ENCODE measurements at regions not wholly inside any gene's neighbourhood (a gene's known extent, or its start where the extent isn't known, plus 50 kb on each side); places are given as distances from the start of the nearest gene placed in this dataset.

DNA sequence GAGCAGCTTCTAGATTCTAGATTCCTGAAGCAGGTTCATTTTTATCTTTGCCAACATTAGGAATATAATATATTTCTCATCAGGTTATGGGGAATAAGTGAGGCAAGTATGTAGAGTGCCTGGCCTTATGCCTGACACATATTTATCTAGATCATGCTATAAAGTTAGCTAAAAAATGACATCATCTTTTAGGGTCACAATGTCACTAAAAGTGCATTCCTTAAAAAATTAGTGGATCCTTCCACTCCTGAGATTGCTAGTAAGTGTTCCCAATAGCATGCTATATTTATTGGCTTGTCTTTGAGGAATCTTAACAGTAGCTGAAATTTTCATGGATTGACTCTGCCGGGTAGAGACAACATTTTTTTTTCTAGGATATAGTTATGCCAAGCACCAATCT, 305.9 kb upstream of the TMCO5A start:
- Histone ChIP-seq H3K27me3 (ENCODE audit: control insufficient read depth, insufficient read depth, low read length) (no peaks in the 10 kb centered on the region), H3K36me3 (ENCODE audit: control insufficient read depth, insufficient read depth, low read length) (no peaks in the 10 kb centered on the region), H3K4me3 (ENCODE audit: low read depth, low read length) (no peak overlapping the region)
- TF ChIP-seq, protein P1, sequence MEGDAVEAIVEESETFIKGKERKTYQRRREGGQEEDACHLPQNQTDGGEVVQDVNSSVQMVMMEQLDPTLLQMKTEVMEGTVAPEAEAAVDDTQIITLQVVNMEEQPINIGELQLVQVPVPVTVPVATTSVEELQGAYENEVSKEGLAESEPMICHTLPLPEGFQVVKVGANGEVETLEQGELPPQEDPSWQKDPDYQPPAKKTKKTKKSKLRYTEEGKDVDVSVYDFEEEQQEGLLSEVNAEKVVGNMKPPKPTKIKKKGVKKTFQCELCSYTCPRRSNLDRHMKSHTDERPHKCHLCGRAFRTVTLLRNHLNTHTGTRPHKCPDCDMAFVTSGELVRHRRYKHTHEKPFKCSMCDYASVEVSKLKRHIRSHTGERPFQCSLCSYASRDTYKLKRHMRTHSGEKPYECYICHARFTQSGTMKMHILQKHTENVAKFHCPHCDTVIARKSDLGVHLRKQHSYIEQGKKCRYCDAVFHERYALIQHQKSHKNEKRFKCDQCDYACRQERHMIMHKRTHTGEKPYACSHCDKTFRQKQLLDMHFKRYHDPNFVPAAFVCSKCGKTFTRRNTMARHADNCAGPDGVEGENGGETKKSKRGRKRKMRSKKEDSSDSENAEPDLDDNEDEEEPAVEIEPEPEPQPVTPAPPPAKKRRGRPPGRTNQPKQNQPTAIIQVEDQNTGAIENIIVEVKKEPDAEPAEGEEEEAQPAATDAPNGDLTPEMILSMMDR (IDR thresholded peaks at IDR 0.05; ENCODE audit: insufficient read depth, low read length, severe bottlenecking) = no peak
- DNase-seq (ENCODE audit: low read depth) = no peak
- FAIRE-seq = no peak

GRCh38 chr15:37636736-37637135, 297.7 kb upstream of the TMCO5A start:
- no peaks in the 10 kb centered on the region for H3K27me3 ChIP-seq (ENCODE audit: control insufficient read depth, insufficient read depth, low read length)
- FAIRE-seq (no peak), DNase-seq (ENCODE audit: low read depth) (no peak)
- H3K36me3 ChIP-seq (ENCODE audit: control insufficient read depth, insufficient read depth, low read length) = no peaks in the 10 kb centered on the region
- TF ChIP-seq, protein P1 (IDR thresholded peaks at IDR 0.05; ENCODE audit: insufficient read depth, low read length, severe bottlenecking) = no peak
- no peak overlapping the region for H3K4me3 ChIP-seq (ENCODE audit: low read depth, low read length)

DNA sequence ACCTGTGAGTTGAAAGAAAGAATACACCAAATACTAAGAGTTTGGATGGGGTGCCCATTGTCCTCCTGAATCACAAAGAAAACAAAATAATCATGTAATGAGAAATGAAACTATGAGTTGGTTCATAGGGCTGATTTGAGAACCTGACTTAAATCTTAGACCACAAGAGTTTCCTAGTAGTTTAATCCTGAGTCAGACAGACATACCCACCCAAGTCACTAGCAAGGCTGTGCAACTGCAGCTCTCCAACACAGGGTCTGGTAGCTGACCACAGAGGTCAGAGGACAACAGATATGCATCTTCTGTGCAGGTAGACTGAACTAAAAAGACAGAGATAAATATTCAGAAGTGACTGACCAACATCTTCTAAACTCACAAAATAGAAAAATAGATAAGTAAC, 296.3 kb upstream of the TMCO5A start:
- DNase-seq (ENCODE audit: low read depth) (no peak), FAIRE-seq (no peak)

GRCh38 chr15:37638691-37639090, 295.7 kb upstream of the TMCO5A start:
- no peaks in the 10 kb centered on the region for H3K36me3 ChIP-seq (ENCODE audit: control insufficient read depth, insufficient read depth, low read length)
- DNase-seq (ENCODE audit: low read depth) (no peak), FAIRE-seq (no peak)
- H3K27me3 ChIP-seq (ENCODE audit: control insufficient read depth, insufficient read depth, low read length) = no peaks in the 10 kb centered on the region
- TF ChIP-seq, protein P1 (IDR thresholded peaks at IDR 0.05; ENCODE audit: insufficient read depth, low read length, severe bottlenecking) = no peak
- H3K4me3 ChIP-seq (ENCODE audit: low read depth, low read length) = no peak overlapping the region

More for the DNA sequence above, 296.3 kb upstream of the TMCO5A start:
- no peak overlapping the region for H3K4me3 ChIP-seq (ENCODE audit: low read depth, low read length)
- no peaks in the 10 kb centered on the region for H3K36me3 ChIP-seq (ENCODE audit: control insufficient read depth, insufficient read depth, low read length)
- no peaks in the 10 kb centered on the region for H3K27me3 ChIP-seq (ENCODE audit: control insufficient read depth, insufficient read depth, low read length)
- TF ChIP-seq, protein P1 (IDR thresholded peaks at IDR 0.05; ENCODE audit: insufficient read depth, low read length, severe bottlenecking) = no peak

DNA sequence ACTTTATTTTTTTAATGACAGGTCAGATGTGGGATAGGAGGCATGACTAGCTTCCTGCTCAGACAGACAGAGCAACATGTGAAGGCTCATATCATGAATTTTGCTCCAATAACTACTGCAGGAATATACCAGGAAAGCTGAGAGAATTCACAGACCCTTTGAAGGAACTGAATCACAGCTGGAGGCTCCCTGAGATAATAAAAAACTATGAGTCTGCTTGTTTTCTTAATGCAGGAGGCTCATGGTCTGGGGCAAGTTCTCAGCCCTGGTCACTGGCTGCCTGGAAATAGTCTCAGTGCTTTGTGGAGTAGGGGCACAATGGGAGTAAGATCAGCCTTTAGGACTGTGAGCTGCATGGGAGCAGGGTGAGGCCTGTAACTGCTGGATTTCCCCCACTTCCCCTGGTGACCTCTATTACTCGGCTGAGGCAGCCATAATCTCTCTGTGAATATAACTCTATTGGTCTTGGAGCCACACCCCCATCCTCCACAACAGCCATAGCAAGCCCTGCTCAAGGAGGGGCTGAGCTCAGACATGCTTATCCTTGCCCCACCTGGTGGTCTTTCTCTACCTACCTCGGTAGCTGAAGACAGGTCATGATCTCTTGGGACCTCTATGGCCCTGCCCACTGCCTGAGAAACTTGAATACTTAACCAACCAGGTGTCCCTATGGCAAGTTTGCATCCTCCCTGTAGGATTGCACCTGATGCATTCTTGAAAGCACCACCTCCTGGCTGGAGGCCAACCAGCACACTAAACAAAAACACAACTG, 281.6 kb upstream of the TMCO5A start:
- no peaks in the 10 kb centered on the region for H3K36me3 ChIP-seq (ENCODE audit: control insufficient read depth, insufficient read depth, low read length)
- TF ChIP-seq, protein P1 (IDR thresholded peaks at IDR 0.05; ENCODE audit: insufficient read depth, low read length, severe bottlenecking) = no peak
- no peak overlapping the region for H3K4me3 ChIP-seq (ENCODE audit: low read depth, low read length)
- DNase-seq (ENCODE audit: low read depth) (no peak), FAIRE-seq (peak; percentile 62)
- H3K27me3 ChIP-seq (ENCODE audit: control insufficient read depth, insufficient read depth, low read length) = no peaks in the 10 kb centered on the region

- H3K4me3 ChIP-seq (ENCODE audit: low read depth, low read length) = no peak overlapping the region
- TF ChIP-seq, protein P1 (IDR thresholded peaks at IDR 0.05; ENCODE audit: insufficient read depth, low read length, severe bottlenecking) = no peak
- no peak for FAIRE-seq
- H3K27me3 ChIP-seq (ENCODE audit: control insufficient read depth, insufficient read depth, low read length) = no peaks in the 10 kb centered on the region
- no peaks in the 10 kb centered on the region for H3K36me3 ChIP-seq (ENCODE audit: control insufficient read depth, insufficient read depth, low read length)
- DNase-seq (ENCODE audit: low read depth) = no peak
Observed at GRCh38 chr15:37678124-37678523, 256.3 kb upstream of the TMCO5A start.
